ENCODE measurements at regions not wholly inside any gene's neighbourhood (a gene's known extent, or its start where the extent isn't known, plus 50 kb on each side); places are given as distances from the start of the nearest gene placed in this dataset.
"Not testable (repeated sequence)": the region's sequence is repeated elsewhere in the genome, so short reads cannot be mapped to it uniquely, and the experiment has no call there.

DNA sequence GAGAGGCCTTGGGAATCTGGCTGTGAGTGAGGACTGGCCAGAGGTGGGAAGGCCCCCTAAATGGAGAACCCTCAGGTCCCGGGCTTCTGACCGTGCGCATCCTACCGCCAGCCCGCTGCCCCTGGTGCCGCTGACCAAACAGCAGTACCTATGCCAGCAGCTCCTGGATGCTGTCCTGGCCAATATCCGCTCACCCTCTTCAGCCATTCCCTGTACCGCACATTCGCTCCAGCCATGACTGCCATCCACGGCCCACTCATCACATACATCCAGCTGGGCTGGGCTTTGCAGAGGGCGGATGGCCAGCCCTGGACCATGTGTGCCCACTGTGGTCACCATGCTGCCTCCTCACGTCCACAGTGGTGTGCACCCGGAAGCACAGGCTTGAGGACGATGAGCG is 53.1 kb upstream of the POTEG start:
- TF ChIP-seq, protein P1, sequence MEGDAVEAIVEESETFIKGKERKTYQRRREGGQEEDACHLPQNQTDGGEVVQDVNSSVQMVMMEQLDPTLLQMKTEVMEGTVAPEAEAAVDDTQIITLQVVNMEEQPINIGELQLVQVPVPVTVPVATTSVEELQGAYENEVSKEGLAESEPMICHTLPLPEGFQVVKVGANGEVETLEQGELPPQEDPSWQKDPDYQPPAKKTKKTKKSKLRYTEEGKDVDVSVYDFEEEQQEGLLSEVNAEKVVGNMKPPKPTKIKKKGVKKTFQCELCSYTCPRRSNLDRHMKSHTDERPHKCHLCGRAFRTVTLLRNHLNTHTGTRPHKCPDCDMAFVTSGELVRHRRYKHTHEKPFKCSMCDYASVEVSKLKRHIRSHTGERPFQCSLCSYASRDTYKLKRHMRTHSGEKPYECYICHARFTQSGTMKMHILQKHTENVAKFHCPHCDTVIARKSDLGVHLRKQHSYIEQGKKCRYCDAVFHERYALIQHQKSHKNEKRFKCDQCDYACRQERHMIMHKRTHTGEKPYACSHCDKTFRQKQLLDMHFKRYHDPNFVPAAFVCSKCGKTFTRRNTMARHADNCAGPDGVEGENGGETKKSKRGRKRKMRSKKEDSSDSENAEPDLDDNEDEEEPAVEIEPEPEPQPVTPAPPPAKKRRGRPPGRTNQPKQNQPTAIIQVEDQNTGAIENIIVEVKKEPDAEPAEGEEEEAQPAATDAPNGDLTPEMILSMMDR (IDR thresholded peaks at IDR 0.05): not testable (repeated sequence)
- not testable (repeated sequence) for TF ChIP-seq POLR2A, POLR2AphosphoS5 (IDR thresholded peaks at IDR 0.05)

Data from upper lobe of left lung (tissue), 4 donors.